ENCODE measurements at regions not wholly inside any gene's neighbourhood (a gene's known extent, or its start where the extent isn't known, plus 50 kb on each side); places are given as distances from the start of the nearest gene placed in this dataset.

DNA sequence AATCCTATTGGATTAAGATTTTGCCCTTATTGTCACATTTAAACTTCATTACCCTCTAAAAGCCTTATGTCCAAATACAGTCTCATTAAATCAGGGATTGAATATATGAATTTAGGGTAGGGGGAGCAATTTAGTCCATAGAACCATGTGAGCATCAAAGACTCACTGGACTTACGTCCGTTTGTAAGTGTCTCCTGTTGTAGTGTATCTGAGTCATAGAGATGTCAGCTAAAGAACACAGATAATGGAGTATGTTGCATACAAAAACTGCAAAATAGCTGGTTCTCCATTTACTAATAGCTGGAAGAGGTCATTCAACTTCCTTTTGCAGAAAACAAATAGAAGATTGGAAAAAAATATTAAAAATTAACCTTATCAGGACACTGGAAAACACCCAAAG, 599.1 kb upstream of the SOX9 start:
- Histone ChIP-seq H3K4me2 (replicated peaks; ENCODE audit: low read depth, low read length, poor library complexity, severe bottlenecking) (no peak overlapping the region), H3K9me3 (ENCODE audit: control extremely low read depth in 1 of 3, control insufficient read depth in 2 of 3, insufficient read depth in 1 of 3, low read length in 2 of 3) (peaks cover 0 to 6% (median 0%) of the 10 kb centered on the region in 3 donors), H3K27me3 (replicated peaks in 1 of 4; ENCODE audit: control extremely low read depth in 1 of 4, control insufficient read depth in 3 of 4, insufficient read depth in 4 of 4, low read length in 3 of 4) (no peaks in the 10 kb centered on the region), H4K20me1 (ENCODE audit: control insufficient read depth, insufficient read depth, low read length, poor library complexity, severe bottlenecking) (no peaks in the 10 kb centered on the region), H3K27ac (ENCODE audit: low read length in 2 of 2) (no peak overlapping the region), H3K4me3 (ENCODE audit: control extremely low read depth in 1 of 5, extremely low read depth in 1 of 5, insufficient read depth in 1 of 5, low read depth in 2 of 5, low read length in 4 of 5) (no peak overlapping the region), H3K79me2 (ENCODE audit: control insufficient read depth, insufficient read depth, low read length) (no peaks in the 10 kb centered on the region), H3K9ac (ENCODE audit: low read length) (no peak overlapping the region), H3K36me3 (replicated peaks in 1 of 2; ENCODE audit: control extremely low read depth in 1 of 2, control insufficient read depth in 1 of 2, extremely low read depth in 1 of 2, insufficient read depth in 2 of 2, low read length in 1 of 2) (no peaks in the 10 kb centered on the region), H2AFZ (ENCODE audit: insufficient read depth, low read depth, low read length, poor library complexity, severe bottlenecking) (no peak overlapping the region), H3K4me1 (ENCODE audit: control insufficient read depth in 2 of 2, insufficient read depth in 2 of 2, low read length in 2 of 2) (no peaks in the 10 kb centered on the region)
- TF ChIP-seq, protein P1, sequence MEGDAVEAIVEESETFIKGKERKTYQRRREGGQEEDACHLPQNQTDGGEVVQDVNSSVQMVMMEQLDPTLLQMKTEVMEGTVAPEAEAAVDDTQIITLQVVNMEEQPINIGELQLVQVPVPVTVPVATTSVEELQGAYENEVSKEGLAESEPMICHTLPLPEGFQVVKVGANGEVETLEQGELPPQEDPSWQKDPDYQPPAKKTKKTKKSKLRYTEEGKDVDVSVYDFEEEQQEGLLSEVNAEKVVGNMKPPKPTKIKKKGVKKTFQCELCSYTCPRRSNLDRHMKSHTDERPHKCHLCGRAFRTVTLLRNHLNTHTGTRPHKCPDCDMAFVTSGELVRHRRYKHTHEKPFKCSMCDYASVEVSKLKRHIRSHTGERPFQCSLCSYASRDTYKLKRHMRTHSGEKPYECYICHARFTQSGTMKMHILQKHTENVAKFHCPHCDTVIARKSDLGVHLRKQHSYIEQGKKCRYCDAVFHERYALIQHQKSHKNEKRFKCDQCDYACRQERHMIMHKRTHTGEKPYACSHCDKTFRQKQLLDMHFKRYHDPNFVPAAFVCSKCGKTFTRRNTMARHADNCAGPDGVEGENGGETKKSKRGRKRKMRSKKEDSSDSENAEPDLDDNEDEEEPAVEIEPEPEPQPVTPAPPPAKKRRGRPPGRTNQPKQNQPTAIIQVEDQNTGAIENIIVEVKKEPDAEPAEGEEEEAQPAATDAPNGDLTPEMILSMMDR (IDR thresholded peaks at IDR 0.05), result no peak
- TF ChIP-seq EZH2 (IDR thresholded peaks at IDR 0.05; ENCODE audit: borderline replicate concordance, insufficient read depth, low read depth, low read length, poor library complexity, severe bottlenecking), result no peak
- CTCF ChIA-PET, result no interaction called here
- H3K4me3 Mint-ChIP-seq, result no peak overlapping the region
- no peak for ATAC-seq (ENCODE audit: low read depth)
- no peak for DNase-seq
- peaks cover 3% of the 10 kb centered on the region for H3K9me3 Mint-ChIP-seq (ENCODE audit: insufficient read depth)
- 83% methylated on average over 2 of the region's 2 CpGs for WGBS (ENCODE audit: insufficient coverage)
- no peak overlapping the region for H3K27ac Mint-ChIP-seq
- no peaks in the 10 kb centered on the region for H3K4me1 Mint-ChIP-seq
- H3K27me3 Mint-ChIP-seq, result no peaks in the 10 kb centered on the region
- POLR2A ChIA-PET, result no interaction called here
- intact Hi-C loops (cut with micrococcal nuclease), result no loop called here

DNA sequence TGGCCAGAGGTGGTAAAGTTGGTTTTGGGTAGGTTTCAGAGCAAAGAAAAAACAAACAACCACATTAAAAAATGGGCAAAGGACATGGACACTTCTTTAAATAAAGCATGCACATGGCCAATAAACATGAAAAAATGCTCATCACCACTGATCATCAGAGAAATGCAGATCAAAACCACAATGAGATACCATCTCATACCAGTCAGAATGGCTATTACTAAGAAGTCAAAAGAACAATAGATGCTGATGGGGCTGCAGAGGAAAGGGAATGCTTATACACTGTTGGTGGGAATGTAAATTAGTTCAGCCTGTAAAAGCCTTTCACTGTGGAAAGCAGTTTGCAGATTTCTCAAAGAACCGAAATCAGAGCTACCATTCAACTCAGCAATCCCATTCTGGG, 598.4 kb upstream of the SOX9 start:
- no peaks in the 10 kb centered on the region for H3K27me3 ChIP-seq (replicated peaks in 1 of 4; ENCODE audit: control extremely low read depth in 1 of 4, control insufficient read depth in 3 of 4, insufficient read depth in 4 of 4, low read length in 3 of 4)
- H3K27me3 Mint-ChIP-seq, result no peaks in the 10 kb centered on the region
- ChIA-PET CTCF (no interaction called here), POLR2A (no interaction called here)
- H3K4me1 ChIP-seq (ENCODE audit: control insufficient read depth in 2 of 2, insufficient read depth in 2 of 2, low read length in 2 of 2), result no peaks in the 10 kb centered on the region
- WGBS (ENCODE audit: insufficient coverage), result no CpG with 5 or more reads among the region's 1 CpG
- no peaks in the 10 kb centered on the region for H3K4me1 Mint-ChIP-seq
- H3K27ac ChIP-seq (ENCODE audit: low read length in 2 of 2), result no peak overlapping the region
- no peak for TF ChIP-seq EZH2 (IDR thresholded peaks at IDR 0.05; ENCODE audit: borderline replicate concordance, insufficient read depth, low read depth, low read length, poor library complexity, severe bottlenecking)
- TF ChIP-seq, protein P1 (IDR thresholded peaks at IDR 0.05), result no peak
- no peaks in the 10 kb centered on the region for H3K36me3 ChIP-seq (replicated peaks in 1 of 2; ENCODE audit: control extremely low read depth in 1 of 2, control insufficient read depth in 1 of 2, extremely low read depth in 1 of 2, insufficient read depth in 2 of 2, low read length in 1 of 2)
- H3K9me3 ChIP-seq (ENCODE audit: control extremely low read depth in 1 of 3, control insufficient read depth in 2 of 3, insufficient read depth in 1 of 3, low read length in 2 of 3), result peaks cover 0 to 6% (median 0%) of the 10 kb centered on the region in 3 donors
- no peak overlapping the region for H3K4me2 ChIP-seq (replicated peaks; ENCODE audit: low read depth, low read length, poor library complexity, severe bottlenecking)
- no peaks in the 10 kb centered on the region for H4K20me1 ChIP-seq (ENCODE audit: control insufficient read depth, insufficient read depth, low read length, poor library complexity, severe bottlenecking)
- no peak overlapping the region for H3K9ac ChIP-seq (ENCODE audit: low read length)
- H3K9me3 Mint-ChIP-seq (ENCODE audit: insufficient read depth), result peaks cover 3% of the 10 kb centered on the region
- no peak overlapping the region for H3K4me3 Mint-ChIP-seq
- H3K27ac Mint-ChIP-seq, result no peak overlapping the region
- no peak overlapping the region for H2AFZ ChIP-seq (ENCODE audit: insufficient read depth, low read depth, low read length, poor library complexity, severe bottlenecking)
- intact Hi-C loops (cut with micrococcal nuclease), result no loop called here
- no peak for DNase-seq
- no peak overlapping the region for H3K4me3 ChIP-seq (ENCODE audit: control extremely low read depth in 1 of 5, extremely low read depth in 1 of 5, insufficient read depth in 1 of 5, low read depth in 2 of 5, low read length in 4 of 5)
- H3K79me2 ChIP-seq (ENCODE audit: control insufficient read depth, insufficient read depth, low read length), result no peaks in the 10 kb centered on the region
- ATAC-seq (ENCODE audit: low read depth), result no peak

All from B cell (primary cell).